ENCODE measurements at regions not wholly inside any gene's neighbourhood (a gene's known extent, or its start where the extent isn't known, plus 50 kb on each side); places are given as distances from the start of the nearest gene placed in this dataset.

DNA sequence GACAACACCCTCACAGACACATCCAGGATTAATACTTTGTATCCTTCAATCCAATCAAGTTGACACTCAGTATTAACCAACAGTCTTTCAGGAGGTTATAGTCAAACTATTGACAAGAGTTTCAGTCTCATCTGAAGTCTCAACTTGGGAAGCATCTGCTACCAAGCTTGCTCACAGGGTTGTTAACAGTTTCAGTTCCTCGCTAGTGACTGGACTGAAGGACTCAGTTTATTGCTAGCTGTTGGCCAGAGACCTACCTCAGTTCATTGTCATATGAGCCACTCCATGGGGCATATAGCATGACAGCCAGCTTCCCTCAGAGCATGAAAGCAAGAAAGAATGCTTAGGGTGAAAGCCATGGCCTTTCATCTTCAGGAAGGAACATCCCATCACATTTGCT is 228.6 kb downstream of the EPHA4 start:
- no peak for DNase-seq

DNA sequence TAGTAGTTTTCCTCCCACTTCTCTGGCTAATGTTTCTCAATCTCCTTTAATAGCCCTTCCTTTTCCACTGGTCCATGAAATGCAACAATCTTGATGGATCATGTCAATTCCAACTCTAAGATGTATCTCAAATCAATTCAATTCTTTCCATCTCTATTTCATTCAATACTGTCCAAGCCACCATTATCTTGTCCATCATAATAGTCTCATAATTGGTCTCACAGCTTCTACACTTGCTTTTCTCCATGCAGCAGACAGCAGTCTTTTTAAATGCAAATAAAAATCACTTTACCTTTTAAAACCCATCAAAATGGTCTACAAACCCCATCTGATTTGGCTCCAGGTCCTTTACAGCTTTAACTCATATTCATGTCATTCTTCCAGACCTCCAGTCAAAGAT is 226.6 kb downstream of the EPHA4 start:
- no peak for DNase-seq

DNA sequence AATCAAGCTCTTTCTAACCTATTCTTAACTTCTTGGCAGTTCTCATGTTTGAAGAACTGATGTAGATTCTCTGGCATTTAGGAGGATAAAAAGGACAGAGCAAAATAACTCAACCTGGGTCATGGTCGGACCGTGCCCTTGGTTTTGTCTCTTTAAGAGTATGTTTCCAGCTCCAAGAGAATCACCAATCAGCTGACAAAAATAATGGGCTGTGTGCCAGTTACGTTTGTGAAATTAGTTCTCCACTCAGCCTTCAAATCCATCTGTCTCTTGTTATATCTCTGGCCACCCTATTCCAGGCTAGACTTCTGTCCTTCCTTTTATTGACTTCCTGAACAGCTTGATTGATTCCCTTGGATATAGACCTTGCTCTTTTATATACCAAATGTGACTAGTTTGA is 225.7 kb downstream of the EPHA4 start:
- DNase-seq: no peak

DNA sequence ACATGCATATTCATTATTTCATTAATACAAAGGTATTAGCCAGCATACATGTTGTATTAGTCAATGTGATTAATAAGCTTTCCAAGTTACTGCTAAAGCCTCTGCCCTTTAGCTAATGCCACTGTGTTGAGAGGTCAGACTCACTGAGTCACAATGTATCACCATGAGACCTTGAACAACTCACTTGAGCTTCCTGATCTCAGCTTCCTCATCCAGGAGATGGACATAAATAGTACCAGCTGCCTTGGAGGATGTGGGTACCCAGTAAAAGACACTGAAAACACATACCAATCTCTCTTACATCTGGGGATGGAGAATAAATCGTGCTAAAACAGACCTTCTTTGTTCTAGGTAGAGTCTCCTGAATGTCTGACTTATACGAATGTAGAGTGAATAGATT is 224.6 kb downstream of the EPHA4 start:
- DNase-seq: no peak

DNA sequence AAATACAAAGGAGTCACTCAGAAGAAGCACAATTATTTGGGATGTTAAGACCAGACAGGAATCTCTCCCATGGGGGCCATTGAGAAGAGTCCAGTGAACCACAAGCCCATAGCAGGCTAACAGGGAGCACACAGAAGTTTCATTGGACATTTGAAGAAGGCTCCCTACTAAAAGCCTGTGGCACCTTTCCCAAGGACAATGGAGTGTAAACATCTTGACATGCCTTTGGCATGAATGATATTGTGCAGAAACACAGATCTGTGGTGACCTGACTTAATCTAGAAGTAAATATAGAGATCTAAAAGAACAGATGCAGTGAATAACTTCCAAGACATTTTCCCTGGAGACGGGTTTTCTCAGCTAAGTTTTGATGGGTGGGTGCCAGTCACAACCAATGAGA is 221.5 kb downstream of the EPHA4 start:
- DNase-seq: no peak

DNA sequence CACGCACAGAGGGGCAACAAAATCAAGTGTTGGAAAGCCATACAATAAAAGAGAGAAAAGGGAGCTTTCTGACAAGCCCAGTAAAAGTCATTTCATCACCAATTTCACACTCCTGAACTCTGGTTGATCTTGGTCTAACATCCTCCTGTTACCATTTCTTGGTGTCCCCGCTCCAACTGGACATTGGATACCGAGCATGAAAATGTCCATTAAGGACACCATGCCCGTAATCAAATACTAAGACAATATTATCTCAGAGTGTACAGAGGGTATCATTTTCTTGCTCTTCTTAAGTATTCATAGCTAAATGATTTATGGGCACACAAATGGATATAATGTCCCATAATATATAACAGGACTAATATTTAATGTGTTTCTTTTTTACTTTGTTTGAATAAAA is 218.9 kb downstream of the EPHA4 start:
- DNase-seq: no peak

DNA sequence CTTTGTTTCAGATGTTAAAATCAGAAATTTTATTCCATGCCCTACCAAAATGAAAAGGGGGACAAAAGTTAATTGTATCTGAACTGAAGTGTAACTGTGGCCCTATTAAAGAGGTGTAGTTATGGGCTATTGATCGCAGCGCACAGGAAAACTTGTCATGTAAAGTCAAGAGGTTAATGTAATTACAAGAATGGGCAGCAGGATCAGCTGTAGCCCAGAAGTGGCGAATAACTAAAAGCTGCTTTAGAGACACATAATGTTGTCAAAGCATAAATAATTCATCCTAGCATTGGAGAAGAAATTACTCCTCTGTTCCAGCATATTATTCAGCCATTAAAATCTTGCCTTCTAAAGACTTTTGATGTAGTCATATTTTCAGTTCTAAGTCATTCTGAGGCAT is 211.8 kb downstream of the EPHA4 start:
- no peak for DNase-seq

DNA sequence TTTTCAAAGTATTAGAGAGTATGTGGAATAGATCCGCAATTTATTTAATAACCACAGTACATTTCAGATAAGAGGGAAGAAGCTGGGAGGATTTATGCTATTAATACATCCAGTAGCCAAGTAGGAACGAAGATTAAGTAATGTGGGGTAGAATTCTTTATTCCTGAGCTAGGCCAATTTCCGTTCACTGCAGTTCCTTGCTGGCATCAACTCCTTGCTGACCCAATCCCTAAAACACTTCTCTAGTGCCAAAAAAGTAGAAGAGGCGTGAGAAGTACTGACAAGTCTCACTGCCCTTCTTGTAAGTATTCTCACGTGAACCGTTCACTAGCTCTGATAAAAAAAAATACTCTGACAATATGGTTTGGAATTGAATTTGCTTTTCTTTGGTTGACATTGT is 211.4 kb downstream of the EPHA4 start:
- DNase-seq: no peak

DNA sequence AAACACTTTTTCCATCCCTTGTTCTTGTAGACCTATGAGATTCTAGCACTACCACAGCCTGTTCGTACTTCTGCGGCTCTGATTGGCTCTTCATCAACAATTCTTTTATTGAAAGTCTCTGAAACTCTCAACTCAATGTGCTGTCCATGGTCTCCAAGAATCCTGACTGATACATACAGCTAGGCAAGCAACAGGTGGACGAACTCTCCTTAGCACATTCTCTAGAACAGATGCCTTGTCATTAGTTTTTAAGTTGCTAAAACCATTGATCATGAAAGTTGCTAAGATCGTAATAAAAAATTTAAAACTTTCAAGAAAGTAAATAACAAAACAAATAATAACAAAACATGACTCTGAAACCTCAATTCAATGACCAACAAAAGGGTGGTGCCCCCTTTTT is 210.5 kb downstream of the EPHA4 start:
- DNase-seq: no peak

DNA sequence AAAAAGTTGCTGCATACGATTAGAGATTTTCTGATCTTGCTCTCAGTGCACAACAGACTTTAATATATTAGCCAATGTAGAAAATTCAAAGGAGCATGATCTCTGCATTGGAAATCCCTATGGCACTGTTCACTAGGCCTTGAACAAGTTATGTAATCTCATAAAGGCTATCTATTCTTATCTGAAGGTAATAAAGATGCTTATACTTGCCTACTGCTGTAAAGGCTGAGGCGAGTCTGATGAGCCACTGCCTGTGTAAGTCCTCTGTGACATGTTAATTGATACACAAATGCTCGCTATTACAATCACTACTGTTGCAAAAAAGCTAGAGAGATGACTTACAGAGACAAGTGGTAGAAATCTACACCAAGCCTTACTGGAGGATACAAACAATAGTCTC is 207.4 kb downstream of the EPHA4 start:
- no peak for DNase-seq
